NAMALWA (cell line): ENCODE measurements at regions not wholly inside any gene's neighbourhood (a gene's known extent, or its start where the extent isn't known, plus 50 kb on each side); places are given as distances from the start of the nearest gene placed in this dataset.

ENCODE experiments used
- DNase-seq: peaks from one replicate; pipeline ENCODE4 v3.0.0-alpha.2; 2015; ENCODE audit warnings: low spot score

DNA sequence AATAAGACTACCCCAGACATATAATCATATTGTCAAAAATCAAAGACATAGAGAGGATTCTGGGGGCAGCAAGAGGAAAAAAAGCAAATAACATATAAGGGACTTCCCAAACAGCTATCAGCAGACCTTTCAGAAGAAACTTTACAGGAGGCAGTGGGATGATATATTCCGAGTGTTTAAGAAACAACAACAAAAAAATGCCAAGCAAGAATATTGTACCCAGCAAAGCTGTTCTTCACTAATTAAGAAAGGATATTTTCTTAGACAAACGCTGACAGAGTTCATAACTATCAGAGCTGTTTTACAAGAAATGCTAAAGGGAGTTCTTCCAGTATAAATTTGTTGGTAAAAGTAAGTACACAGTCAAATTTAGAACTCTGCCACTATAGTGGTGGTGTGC lies 243.3 kb upstream of the AFDN start:
- DNase-seq = no peak

DNA sequence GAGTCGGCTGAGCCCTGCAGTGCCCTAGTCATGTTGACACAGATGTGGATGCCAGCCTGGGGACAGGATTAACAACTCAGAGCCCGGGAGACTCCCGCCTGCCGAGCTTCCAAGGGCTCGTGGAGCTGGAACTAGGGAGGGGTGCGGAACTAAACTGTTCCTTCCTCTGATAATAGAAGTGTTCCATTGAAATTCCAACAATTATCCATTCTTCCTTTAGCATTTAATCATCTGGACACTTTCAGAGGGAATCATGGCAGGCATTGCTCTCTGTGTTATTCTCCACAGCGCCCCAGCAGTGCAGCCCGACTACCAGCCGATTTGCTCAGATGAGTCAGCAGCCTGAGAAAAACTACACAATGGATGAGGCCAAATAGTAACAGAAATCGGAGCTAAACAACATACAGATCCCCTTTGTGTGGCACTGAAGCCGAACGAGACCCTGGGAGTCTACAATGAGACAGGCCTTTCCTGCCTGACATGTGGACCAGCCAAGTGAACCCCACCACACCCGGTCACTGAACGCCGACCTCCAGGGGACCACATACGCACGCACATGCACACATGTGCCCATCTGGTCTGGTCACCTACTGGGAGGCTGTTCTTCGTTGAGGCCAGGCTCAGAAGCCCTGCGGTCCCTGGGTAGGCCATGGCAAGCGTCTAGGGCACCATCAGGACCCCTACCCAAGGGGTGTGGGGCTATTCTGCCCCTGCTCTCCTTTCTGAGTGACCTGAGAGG lies 238.4 kb upstream of the AFDN start:
- DNase-seq = no peak

DNA sequence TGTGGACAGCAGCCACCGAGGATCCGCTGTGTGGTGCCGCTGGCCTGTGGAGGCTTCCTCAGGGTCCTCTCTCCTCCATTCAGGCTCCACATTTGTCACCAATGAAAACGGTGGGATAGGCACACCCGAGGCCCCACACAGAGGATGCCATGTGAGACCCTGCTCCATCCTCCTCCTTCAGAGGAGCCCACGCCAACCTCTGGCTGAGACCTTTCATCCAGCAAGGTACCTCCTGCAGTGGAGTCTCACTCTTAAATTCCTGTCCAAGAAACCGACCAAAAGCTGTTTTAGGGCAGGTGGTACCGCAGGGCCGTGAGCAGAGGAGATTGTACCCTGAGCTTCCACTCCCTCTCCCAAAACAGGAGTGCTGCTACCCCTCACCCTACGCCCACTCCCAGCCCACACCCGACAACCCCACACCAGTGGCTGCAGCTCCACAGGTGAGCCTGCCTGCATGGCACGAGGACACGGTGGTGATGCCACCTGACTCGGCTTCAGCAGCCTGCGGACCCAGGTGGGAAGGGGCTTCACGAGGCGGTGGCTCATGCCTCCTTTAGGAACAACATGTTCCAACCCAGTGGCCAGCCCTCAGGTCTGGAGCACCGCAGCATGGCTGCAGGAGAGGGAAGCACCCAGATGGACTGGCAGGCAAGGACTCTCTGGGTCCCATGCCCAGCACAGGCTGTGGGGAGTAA lies 237.6 kb upstream of the AFDN start:
- no peak for DNase-seq

DNA sequence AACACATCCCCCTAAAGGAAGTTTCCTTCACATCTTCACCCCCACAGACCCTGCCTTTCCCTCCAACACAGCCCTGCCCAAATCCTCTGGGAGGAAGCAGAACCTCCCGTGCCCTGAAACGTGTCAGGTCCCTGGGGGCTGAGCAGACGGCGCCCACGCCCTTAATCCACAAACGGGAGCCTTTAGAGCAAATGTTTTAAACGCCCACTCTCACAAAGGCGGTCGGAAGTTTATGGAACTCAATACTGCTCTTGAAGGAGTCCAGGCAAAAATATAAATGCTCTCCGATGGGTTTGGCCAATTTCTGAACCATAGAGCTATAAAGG lies 237.1 kb upstream of the AFDN start:
- no peak for DNase-seq

DNA sequence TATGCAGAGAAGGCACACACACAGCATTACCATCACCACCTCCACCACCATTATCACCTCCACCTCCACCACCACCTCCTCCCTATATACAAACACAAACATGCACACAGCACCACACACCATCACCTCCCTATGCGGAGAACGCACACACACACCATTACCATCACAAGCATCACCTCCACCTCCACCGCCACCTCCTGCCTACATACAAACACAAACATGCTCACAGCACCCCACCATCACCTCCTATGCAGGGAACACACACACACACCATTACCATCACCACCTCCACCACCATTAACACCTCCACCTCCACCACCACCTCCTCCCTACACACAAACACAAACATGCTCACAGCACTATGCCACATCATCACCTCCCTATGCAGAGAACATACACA lies 236.5 kb upstream of the AFDN start:
- no peak for DNase-seq
